HG03571 (cell line): ENCODE measurements at regions not wholly inside any gene's neighbourhood (a gene's known extent, or its start where the extent isn't known, plus 50 kb on each side); places are given as distances from the start of the nearest gene placed in this dataset.

Experiments
- ATAC-seq: cut with Tn5 transposase; IDR thresholded peaks from one replicate; pipeline ENCODE4 v1.9.1; 2021; ENCODE audit not compliant: unreplicated experiment

GRCh38 chr18:78634061-78634696 is 345.4 kb upstream of the SALL3 start:
- ATAC-seq, result no peak

- ATAC-seq, result no peak
Observed at GRCh38 chr18:78635093-78635800, 344.4 kb upstream of the SALL3 start.

- no peak for ATAC-seq
Observed at GRCh38 chr18:78636260-78636659, 343.4 kb upstream of the SALL3 start.

GRCh38 chr18:78637442-78638402 is 341.9 kb upstream of the SALL3 start:
- no peak for ATAC-seq

GRCh38 chr18:78639006-78639950 is 340.3 kb upstream of the SALL3 start:
- no peak for ATAC-seq

- no peak for ATAC-seq
Observed at GRCh38 chr18:78640246-78640995, 339.2 kb upstream of the SALL3 start.

GRCh38 chr18:78641689-78642231 is 337.9 kb upstream of the SALL3 start:
- no peak for ATAC-seq

GRCh38 chr18:78642296-78642951 is 337.2 kb upstream of the SALL3 start:
- ATAC-seq, result no peak

- no peak for ATAC-seq
Observed at GRCh38 chr18:78643004-78643403, 336.6 kb upstream of the SALL3 start.

GRCh38 chr18:78643981-78644380 is 335.6 kb upstream of the SALL3 start:
- no peak for ATAC-seq

GRCh38 chr18:78645216-78645615 is 334.4 kb upstream of the SALL3 start:
- no peak for ATAC-seq

GRCh38 chr18:78647018-78647417 is 332.6 kb upstream of the SALL3 start:
- ATAC-seq, result no peak

GRCh38 chr18:78649421-78649820 is 330.2 kb upstream of the SALL3 start:
- ATAC-seq, result no peak

GRCh38 chr18:78650926-78651325 is 328.7 kb upstream of the SALL3 start:
- no peak for ATAC-seq

- no peak for ATAC-seq
Observed at GRCh38 chr18:78652001-78652545, 327.5 kb upstream of the SALL3 start.

GRCh38 chr18:78655921-78656320 is 323.7 kb upstream of the SALL3 start:
- ATAC-seq, result no peak

- ATAC-seq, result no peak
Observed at GRCh38 chr18:78656346-78656925, 323.2 kb upstream of the SALL3 start.

GRCh38 chr18:78658531-78658930 is 321.1 kb upstream of the SALL3 start:
- ATAC-seq, result no peak
